HEK293 (cell line): ENCODE measurements at regions not wholly inside any gene's neighbourhood (a gene's known extent, or its start where the extent isn't known, plus 50 kb on each side); places are given as distances from the start of the nearest gene placed in this dataset.

ENCODE experiments used
- CTCF ChIA-PET: fragments of 350-600 bp; formaldehyde crosslinking; extraction: SDS; loops from one replicate; lab custom pipeline; 2021; ENCODE audit warnings: antibody characterized with exemption; lab: Yijun Ruan, JAX
- POLR2A ChIA-PET: fragments of 300-600 bp; formaldehyde crosslinking; extraction: SDS; loops from one replicate; lab custom pipeline; 2020; ENCODE audit warnings: antibody characterized with exemption, inconsistent platforms; lab: Yijun Ruan, JAX
- H3K27ac ChIP-seq: fragments of 200-500 bp; sonication (Bioruptor generic); 2 replicates; pipeline ENCODE4 v1.5.1; 2014; ENCODE audit warnings: low read depth, low read length, control low read depth, inconsistent platforms; ENCODE audit errors: extremely low read depth
- H3K36me3 ChIP-seq, 2 experiments: fragments of 200-500 bp in 1 of 2; sonication (Bioruptor generic) in 1 of 2; 1 replicate in 1 of 2; 2 replicates in 1 of 2; pipeline ENCODE4 v1.5.1; 2014 to 2017; ENCODE audit warnings: inconsistent platforms in 2 of 2, low read length in 2 of 2; ENCODE audit not compliant: control insufficient read depth in 2 of 2, insufficient read depth in 1 of 2
- H3K4me1 ChIP-seq: fragments of 200-500 bp; sonication (Bioruptor generic); 2 replicates; pipeline ENCODE4 v1.5.1; 2014; ENCODE audit warnings: mild to moderate bottlenecking, low read length, inconsistent platforms; ENCODE audit not compliant: control insufficient read depth, insufficient read depth
- H3K4me3 ChIP-seq: 2 replicates; pipeline ENCODE4 v1.5.1; 2011; ENCODE audit warnings: low read depth, mild to moderate bottlenecking, control low read depth, low read length, moderate library complexity
- H3K9me3 ChIP-seq: fragments of 200-500 bp; sonication (Bioruptor generic); 2 replicates; pipeline ENCODE4 v1.5.1; 2014; ENCODE audit warnings: low read depth, low read length, inconsistent platforms; ENCODE audit not compliant: control insufficient read depth, insufficient read depth
- CTCF ChIP-seq: fragments of 450-650 bp; formaldehyde crosslinking; IDR thresholded peaks from 2 replicates; pipeline ENCODE4 v1.5.1; 2016; ENCODE audit warnings: missing biosample characterization, missing genetic modification characterization
- GLIS1 ChIP-seq: fragments of 450-650 bp; formaldehyde crosslinking; IDR thresholded peaks from 2 replicates; pipeline ENCODE4 v1.5.1; 2016; ENCODE audit warnings: missing biosample characterization, missing genetic modification characterization
- KLF7 ChIP-seq: fragments of 450-650 bp; formaldehyde crosslinking; IDR thresholded peaks from 2 replicates; pipeline ENCODE4 v1.5.1; 2016; ENCODE audit warnings: missing biosample characterization, missing genetic modification characterization, borderline replicate concordance
- KLF8 ChIP-seq: fragments of 450-650 bp; formaldehyde crosslinking; IDR thresholded peaks from 2 replicates; pipeline ENCODE4 v1.5.1; 2016; ENCODE audit warnings: missing biosample characterization, missing genetic modification characterization
- OSR2 ChIP-seq: fragments of 450-650 bp; formaldehyde crosslinking; IDR thresholded peaks from 2 replicates; pipeline ENCODE4 v1.5.1; 2016; ENCODE audit warnings: missing biosample characterization, missing genetic modification characterization
- REST ChIP-seq: fragments of 450-650 bp; formaldehyde crosslinking; IDR thresholded peaks from 2 replicates; pipeline ENCODE4 v1.5.1; 2016; ENCODE audit warnings: missing biosample characterization, missing genetic modification characterization
- TRIM28 ChIP-seq: IDR thresholded peaks from 2 replicates; pipeline ENCODE4 v1.6.1; 2011; ENCODE audit warnings: low read length, control low read depth, borderline replicate concordance
- ZBTB44 ChIP-seq: fragments of 450-650 bp; IDR thresholded peaks from 2 replicates; pipeline ENCODE4 v1.5.1; 2018; ENCODE audit warnings: missing biosample characterization, mild to moderate bottlenecking, missing genetic modification characterization
- ZNF24 ChIP-seq: fragments of 450-650 bp; formaldehyde crosslinking; IDR thresholded peaks from 2 replicates; pipeline ENCODE4 v1.5.1; 2016; ENCODE audit warnings: missing biosample characterization, missing genetic modification characterization
- ZNF362 ChIP-seq: fragments of 450-650 bp; formaldehyde crosslinking; IDR thresholded peaks from 2 replicates; pipeline ENCODE4 v1.5.1; 2016; ENCODE audit warnings: missing biosample characterization, missing genetic modification characterization
- ZNF571 ChIP-seq: fragments of 450-650 bp; formaldehyde crosslinking; IDR thresholded peaks from 2 replicates; pipeline ENCODE4 v1.5.0; 2017; ENCODE audit warnings: missing biosample characterization, missing genetic modification characterization
- ZNF621 ChIP-seq: fragments of 450-650 bp; formaldehyde crosslinking; IDR thresholded peaks from 2 replicates; pipeline ENCODE4 v1.5.1; 2017; ENCODE audit warnings: missing biosample characterization, missing genetic modification characterization
- ZNF777 ChIP-seq: fragments of 450-650 bp; formaldehyde crosslinking; IDR thresholded peaks from 2 replicates; pipeline ENCODE4 v1.5.1; 2017; ENCODE audit warnings: missing biosample characterization, missing genetic modification characterization, borderline replicate concordance
- ZNF792 ChIP-seq: fragments of 450-650 bp; formaldehyde crosslinking; IDR thresholded peaks from 2 replicates; pipeline ENCODE4 v1.5.1; 2016; ENCODE audit warnings: missing biosample characterization, missing genetic modification characterization
- ZSCAN16 ChIP-seq: fragments of 450-650 bp; formaldehyde crosslinking; IDR thresholded peaks from 2 replicates; pipeline ENCODE4 v1.5.1; 2016; ENCODE audit warnings: missing biosample characterization, missing genetic modification characterization
- ZSCAN23 ChIP-seq: fragments of 450-650 bp; formaldehyde crosslinking; IDR thresholded peaks from 2 replicates; pipeline ENCODE4 v1.5.1; 2016; ENCODE audit warnings: missing biosample characterization, missing genetic modification characterization
- TF ChIP-seq, protein P1 (sequence below): fragments of 450-650 bp; formaldehyde crosslinking; IDR thresholded peaks from 2 replicates; pipeline ENCODE4 v1.5.1; 2016; ENCODE audit warnings: missing biosample characterization, missing genetic modification characterization
- TF ChIP-seq, protein P2 (sequence below): fragments of 450-650 bp; IDR thresholded peaks from 2 replicates; pipeline ENCODE4 v1.5.1; 2018; ENCODE audit warnings: missing biosample characterization, missing genetic modification characterization

- TF ChIP-seq, protein P1, sequence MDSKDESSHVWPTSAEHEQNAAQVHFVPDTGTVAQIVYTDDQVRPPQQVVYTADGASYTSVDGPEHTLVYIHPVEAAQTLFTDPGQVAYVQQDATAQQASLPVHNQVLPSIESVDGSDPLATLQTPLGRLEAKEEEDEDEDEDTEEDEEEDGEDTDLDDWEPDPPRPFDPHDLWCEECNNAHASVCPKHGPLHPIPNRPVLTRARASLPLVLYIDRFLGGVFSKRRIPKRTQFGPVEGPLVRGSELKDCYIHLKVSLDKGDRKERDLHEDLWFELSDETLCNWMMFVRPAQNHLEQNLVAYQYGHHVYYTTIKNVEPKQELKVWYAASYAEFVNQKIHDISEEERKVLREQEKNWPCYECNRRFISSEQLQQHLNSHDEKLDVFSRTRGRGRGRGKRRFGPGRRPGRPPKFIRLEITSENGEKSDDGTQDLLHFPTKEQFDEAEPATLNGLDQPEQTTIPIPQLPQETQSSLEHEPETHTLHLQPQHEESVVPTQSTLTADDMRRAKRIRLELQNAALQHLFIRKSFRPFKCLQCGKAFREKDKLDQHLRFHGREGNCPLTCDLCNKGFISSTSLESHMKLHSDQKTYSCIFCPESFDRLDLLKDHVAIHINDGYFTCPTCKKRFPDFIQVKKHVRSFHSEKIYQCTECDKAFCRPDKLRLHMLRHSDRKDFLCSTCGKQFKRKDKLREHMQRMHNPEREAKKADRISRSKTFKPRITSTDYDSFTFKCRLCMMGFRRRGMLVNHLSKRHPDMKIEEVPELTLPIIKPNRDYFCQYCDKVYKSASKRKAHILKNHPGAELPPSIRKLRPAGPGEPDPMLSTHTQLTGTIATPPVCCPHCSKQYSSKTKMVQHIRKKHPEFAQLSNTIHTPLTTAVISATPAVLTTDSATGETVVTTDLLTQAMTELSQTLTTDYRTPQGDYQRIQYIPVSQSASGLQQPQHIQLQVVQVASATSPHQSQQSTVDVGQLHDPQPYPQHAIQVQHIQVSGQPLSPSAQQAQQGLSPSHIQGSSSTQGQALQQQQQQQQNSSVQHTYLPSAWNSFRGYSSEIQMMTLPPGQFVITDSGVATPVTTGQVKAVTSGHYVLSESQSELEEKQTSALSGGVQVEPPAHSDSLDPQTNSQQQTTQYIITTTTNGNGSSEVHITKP (tag by site-specific recombination), result no peak
- TF ChIP-seq ZNF362 (tag by site-specific recombination) (no peak), REST (tag by site-specific recombination) (no peak), ZSCAN16 (tag by site-specific recombination) (no peak), CTCF (tag by site-specific recombination) (no peak), KLF7 (tag by site-specific recombination) (no peak), ZNF621 (tag by site-specific recombination) (no peak)
Observed at GRCh38 chr1:5129746-5130355, 475.4 kb downstream of the AJAP1 start (continued).

DNA sequence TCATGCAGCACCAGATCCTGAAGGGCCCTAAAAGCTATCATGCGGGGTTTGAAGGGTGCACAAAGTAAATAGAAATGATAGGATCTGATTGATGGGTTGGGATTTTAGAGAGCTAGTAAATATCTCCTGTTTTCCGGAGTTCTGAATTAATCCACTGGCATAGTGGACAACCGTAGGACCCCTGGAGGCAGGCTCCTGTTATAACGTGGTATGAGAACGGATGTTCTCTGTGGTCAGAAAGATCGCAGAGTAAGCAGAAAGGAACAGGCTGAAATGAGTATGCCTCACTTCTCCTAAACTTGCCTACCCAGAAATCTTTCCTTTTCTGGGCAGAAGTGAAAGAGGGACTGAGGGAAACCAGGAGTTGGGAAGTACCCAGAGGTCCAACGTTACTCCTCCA, 470.8 kb downstream of the AJAP1 start:
- TF ChIP-seq ZBTB44 (tag by site-specific recombination) (no peak), ZSCAN23 (tag by site-specific recombination) (no peak), ZNF621 (tag by site-specific recombination) (no peak), GLIS1 (tag by site-specific recombination) (no peak), ZNF24 (tag by site-specific recombination) (no peak), ZNF792 (tag by site-specific recombination) (no peak), TRIM28 (no peak), OSR2 (tag by site-specific recombination) (no peak), KLF8 (no peak), ZNF777 (tag by site-specific recombination) (no peak), ZNF571 (tag by site-specific recombination) (no peak)
- TF ChIP-seq, protein P2, sequence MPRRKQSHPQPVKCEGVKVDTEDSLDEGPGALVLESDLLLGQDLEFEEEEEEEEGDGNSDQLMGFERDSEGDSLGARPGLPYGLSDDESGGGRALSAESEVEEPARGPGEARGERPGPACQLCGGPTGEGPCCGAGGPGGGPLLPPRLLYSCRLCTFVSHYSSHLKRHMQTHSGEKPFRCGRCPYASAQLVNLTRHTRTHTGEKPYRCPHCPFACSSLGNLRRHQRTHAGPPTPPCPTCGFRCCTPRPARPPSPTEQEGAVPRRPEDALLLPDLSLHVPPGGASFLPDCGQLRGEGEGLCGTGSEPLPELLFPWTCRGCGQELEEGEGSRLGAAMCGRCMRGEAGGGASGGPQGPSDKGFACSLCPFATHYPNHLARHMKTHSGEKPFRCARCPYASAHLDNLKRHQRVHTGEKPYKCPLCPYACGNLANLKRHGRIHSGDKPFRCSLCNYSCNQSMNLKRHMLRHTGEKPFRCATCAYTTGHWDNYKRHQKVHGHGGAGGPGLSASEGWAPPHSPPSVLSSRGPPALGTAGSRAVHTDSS, result no peak
- TF ChIP-seq, protein P1 (tag by site-specific recombination), result no peak
- Histone ChIP-seq H3K4me3 (no peak overlapping the region), H3K9me3 (no peaks in the 10 kb centered on the region), H3K27ac (no peak overlapping the region), H3K36me3 (no peaks in the 10 kb centered on the region), H3K4me1 (no peaks in the 10 kb centered on the region)
- CTCF ChIA-PET, result interaction anchor here (0.8 kb wide), 1 partner anchor 856 kb away, joined by 3 read pairs; no protein-coding TSS in a partner anchor
- POLR2A ChIA-PET, result no interaction called here
